Renal cortical epithelial cell (primary cell): ENCODE measurements at regions not wholly inside any gene's neighbourhood (a gene's known extent, or its start where the extent isn't known, plus 50 kb on each side); places are given as distances from the start of the nearest gene placed in this dataset.

Source experiments
- DNase-seq: peaks from one replicate; pipeline ENCODE4 v3.0.0-alpha.2; 2011; ENCODE audit warnings: low read depth

DNA sequence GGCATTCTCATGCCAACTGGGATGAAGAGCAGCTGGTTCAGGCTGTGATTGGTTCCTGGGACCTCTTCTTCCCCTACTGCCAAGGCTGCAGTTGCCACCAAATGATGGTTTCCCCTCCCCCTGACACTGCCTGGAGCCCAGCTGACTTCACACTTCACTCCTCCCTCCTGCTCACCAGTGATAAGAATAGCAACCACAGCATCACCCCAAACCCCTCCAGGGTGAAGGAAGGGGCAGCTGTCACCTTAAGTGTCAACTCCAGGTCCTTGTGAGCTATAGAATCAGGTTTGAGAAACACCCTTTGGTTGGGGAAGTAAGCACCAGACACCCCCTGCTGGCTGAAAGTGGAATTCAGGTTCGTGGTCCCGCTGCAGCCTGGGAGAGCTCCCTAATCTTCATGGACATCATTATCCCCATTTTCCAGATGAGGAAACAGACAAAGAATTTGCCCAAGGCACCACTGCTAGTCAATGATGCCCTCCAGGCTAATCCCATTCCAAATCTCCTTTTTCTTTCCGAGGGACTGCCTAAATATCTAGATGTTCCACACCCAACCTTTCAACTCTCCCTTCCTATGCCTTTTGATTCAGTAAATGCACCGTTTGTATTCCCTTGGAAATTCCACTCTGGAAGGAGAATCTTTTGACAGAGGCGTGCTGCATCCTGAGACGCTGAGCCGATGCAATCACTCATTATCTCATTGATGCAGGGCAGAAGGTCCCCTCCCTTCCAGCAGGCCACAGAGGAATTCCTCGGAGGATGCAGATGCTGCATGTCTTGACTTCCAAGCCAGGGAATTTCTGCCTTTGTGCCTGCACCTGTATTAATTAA lies 50.6 kb upstream of the UQCRFS1 start:
- peak; percentile 16 for DNase-seq

DNA sequence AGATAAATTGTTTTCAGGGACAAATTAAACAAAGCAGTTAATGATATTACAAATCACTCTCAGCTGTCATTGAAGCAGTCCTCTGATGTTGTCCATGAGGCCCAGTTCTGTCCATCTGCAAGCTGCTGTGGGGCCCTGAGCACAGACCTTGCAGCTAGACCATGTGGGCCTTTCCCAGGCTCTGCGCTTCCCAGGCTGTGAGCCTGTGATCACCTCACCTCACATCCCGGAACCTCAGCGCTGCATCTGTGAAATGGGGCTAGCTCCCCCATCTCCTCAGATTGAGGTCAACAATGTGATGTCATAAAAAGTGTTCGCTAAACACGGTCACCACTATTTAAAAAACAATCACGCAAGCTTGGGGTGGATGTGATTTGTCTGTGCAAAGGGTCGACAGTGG lies 51.9 kb upstream of the UQCRFS1 start:
- DNase-seq, result no peak

DNA sequence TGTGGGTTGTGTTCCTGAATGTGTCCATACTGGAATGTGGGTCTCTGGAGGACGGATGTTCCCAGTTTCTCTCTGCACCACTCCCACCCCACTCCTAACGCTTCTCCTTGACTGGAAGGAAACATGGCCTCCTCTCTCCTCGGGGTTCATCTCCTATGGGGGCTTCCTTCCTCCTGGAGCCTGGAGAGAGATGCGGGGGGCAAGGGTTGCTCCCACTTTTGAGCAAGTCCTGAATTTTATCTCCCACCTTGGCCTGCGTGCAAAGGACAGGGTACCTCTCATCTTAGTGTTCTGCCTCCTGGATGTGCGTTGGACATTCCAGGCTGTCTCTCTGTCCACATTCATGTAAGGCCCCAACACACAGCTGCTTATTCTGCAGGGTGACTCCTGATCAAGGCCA lies 52.5 kb upstream of the UQCRFS1 start:
- no peak for DNase-seq

DNA sequence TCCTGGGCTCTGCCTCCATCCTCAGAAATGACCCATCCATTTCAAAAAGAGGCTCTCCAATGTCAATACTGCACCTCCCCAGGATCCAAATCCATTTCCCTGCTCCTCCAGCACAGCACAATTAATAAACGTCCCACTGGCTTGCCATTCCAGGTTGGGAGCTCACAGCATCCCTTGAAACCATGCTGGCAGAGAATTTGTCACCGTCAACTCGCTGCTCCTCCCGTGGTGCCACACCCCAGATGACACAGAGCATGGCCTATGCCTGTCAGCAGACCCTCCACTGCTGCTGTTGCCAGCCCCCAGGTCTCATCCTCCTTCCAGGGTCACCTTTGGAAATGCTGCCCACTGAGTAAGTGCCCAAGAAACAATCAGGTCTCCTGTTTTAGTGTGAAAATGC lies 53.0 kb upstream of the UQCRFS1 start:
- DNase-seq, result no peak

DNA sequence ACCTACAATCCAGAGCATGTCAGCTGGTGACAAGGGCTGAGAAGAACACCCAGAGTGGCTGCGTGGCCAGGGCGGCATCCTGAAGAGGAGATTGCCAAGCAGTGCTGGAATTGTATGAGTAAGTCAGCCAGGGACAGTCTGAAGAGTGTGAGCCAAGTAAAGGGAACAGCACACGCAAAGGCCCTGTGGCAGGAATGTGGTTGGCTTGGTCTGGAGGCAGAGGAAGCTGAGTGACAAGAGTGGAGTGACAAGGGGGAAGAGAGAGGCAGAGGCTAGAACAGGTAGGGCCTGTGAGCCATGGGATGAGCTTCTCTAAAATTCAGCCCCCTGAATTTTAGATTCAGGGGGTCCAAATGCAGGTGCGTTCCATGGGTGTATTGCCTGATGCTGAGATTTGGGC lies 53.7 kb upstream of the UQCRFS1 start:
- no peak for DNase-seq

DNA sequence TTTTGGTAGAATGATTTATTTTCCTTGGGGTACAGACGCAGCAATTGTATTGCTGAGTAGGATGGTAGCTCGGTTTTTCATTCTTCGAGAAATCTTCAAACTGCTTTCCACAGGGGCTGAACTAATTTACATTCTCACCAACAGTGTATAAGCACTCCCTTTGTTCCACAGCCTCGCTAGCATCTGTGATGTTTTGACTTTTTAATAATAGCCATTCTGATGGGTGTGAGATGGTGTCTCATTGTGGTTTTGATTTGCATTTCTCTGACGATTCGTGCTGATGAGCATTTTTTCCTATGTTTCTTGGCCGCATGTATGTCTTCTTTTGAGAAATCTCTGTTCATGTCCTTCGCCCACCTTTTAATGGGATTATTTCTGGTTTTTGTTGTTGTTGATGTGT lies 54.8 kb upstream of the UQCRFS1 start:
- no peak for DNase-seq

DNA sequence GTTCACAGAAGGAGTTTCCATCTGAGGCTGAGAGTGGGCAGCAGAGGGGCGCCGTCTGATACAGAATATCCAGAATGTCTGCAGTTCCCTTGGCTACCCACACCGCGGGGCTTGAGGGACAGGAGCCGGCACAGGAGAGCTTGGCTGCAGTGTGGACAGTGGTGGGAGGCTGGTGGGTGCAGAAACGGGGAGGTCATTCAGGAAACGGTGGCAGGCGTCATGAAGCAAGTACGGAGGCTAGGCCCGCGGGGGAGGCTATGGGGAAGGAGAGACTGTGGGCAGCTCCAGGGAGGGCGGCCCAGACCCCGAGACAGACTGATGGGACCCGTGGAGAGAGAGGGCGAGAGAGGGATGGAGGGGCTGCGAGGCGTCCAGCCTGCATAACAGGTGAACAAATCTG lies 55.2 kb upstream of the UQCRFS1 start:
- DNase-seq, result no peak

DNA sequence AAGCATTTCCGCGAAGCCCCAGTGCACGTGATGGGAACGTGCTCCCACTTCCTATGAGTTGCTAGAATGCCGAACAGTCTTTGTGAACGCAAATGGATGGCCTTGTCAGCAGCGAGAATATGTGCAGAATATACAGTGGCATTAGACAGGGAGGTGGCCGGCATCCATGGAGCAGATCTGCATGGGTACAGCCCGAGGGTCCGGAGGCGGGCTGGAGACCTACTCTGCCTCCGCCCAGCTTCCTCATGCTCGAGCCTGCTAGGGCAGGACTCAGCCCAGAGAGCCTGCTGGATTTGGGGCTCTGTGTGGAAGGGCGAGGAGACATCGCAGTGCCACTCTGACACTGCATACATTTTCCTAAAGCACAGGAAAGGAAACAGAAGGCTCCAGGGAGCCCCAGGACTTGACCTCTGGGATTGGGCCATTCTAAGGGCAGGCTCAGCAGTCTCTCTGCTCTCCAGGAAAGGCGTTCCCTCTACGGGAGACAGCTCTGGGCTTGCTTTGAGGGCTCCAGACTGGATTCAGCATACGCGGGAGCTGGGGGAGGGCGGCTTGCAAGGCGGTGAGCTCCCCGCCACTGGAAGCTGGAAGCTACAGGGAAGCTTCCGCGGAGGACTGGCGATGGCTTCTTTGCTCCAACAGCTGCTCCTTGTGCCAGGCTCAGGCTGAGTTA lies 55.9 kb upstream of the UQCRFS1 start:
- no peak for DNase-seq

DNA sequence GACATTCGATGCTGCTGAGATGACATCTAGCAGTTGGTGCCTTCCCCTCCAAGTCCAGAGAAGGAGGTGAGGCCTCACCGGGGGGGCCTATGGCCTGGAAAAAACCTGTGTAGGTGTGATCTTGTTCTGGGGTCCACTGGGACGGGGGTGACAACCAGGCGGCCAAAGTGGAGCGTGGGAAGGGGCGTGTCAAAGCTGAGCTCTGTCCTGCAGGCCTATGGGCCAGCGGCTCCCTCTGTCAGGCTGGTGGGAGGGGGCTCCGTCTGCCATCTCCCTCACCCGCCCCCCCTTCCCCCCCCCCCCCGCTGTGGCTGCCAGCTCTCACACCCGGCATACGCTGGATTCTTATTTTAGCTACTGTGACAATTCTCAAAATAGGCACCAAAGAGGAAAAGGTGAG lies 56.7 kb upstream of the UQCRFS1 start:
- DNase-seq, result no peak

DNA sequence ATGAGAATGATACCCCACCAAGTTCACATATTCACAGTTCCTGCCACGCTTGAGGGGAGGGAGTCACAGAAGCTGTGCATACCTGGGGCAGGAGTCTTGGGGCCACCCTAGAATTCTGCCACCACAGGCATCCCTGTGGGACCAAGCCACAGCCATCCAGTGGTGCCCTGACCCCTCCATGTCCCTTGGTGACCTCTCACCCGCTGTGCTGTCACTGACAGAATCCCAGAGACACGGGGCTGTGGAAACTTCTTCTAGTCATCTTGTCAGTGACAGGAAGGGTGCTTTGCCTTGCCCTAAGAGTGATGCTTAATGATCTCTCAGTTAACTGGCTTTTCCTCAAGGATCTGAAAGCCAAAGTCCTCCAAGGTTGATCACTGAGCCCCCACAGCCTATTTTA lies 58.4 kb upstream of the UQCRFS1 start:
- no peak for DNase-seq

DNA sequence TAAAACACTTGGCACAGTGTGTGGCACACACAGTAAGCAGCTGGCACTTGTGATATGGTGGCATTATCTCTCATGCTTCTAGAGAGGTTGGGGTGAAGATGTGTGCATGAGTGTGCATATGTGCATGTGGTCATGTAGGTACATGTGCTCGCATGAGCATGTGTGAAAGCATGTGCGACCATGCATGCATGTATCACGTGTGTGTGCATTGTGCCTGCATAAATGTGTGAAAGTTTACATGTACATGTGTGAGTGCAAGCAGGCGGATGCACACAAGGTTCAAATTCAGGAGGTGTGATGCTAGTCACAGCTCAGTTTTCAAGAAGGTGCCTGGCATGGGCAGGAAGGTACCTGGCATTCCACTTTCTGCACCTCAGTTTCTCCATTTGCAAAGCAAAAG lies 59.0 kb upstream of the UQCRFS1 start:
- no peak for DNase-seq

DNA sequence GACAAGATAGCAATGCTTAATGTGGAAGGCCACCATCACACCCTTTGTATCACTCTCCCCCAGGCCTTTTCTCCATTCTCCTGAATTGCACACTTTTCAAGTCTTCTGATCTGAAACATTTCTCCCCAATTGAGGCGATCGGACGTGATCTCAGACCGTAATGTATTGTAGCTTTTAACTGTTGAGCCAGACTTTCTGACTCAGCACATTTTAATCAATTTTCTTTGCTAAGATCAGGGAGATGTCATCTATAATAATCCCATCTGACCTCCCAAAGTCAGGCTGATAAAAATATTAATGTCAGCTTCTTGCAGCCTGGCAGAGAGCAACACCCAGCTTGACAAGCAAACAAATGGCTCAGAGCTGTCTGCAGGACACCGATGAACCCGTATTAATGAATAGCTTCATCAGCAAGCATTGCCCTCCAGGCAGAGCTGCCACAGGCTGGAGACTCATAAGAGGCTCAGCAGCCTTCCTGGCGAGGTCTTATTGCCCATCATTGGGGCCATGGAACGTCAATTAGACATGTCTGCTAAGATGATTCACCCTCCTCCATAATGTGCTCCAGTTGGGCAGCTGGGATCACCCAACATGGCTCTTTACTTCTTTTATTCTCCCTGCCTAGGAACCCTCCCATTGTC lies 60.2 kb upstream of the UQCRFS1 start:
- DNase-seq, result no peak

DNA sequence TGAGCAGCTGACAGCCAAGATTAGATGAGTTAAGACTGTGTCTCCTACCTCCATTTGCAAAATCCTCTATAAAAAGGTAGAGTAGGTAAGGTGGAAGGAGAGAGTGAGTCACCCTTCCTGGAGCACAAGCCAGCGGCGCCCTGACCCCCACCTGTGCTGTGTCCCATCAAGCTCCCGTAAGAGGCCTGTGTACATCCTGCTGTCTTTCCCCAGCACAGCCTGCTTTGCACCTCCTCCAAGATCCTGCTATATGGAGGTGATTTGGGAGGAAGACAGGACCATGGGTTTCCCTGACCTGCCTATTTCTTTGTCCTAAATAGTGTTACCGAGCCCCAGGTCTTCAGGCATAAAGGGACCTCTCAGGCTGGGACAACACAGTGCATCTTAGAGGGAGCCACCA lies 62.3 kb upstream of the UQCRFS1 start:
- no peak for DNase-seq

DNA sequence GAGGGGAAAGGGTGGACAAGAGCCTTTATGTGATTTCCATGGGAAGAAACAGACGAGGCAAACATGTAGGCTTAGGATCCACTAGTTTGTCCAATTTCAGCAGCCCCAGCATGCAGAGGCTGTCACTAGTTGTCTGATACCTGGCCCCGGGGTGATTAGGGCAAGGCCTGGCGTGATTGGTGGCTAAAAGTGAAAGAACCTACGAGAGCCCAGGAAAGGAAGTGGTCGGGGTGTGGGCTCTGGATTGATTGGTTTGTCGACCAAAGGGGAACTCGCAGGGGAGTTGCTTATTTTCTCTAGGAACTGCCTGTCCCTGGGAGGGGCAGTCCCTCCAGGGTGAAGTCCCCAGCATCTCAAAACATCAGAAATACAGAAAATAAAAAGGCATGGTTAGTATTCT lies 64.2 kb upstream of the UQCRFS1 start:
- no peak for DNase-seq

DNA sequence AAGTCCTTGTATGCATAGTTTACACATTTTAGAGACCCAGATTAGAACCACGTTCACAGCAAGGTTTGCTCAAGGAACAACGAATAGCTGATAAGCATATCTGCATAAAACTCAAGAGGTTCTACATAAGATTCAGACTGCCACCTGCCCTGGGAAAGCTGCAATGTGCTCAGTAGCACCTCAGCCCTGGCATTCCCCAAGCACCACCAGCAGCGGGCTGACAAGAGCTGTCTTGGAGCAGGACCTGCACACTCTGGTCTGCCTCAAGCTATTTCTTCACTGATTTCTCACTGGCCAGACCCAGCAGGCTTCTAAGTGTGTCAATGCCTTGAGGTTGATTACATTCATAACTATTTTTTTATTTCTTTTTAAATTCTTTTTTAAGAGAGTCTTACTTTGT lies 65.8 kb upstream of the UQCRFS1 start:
- DNase-seq, result no peak

DNA sequence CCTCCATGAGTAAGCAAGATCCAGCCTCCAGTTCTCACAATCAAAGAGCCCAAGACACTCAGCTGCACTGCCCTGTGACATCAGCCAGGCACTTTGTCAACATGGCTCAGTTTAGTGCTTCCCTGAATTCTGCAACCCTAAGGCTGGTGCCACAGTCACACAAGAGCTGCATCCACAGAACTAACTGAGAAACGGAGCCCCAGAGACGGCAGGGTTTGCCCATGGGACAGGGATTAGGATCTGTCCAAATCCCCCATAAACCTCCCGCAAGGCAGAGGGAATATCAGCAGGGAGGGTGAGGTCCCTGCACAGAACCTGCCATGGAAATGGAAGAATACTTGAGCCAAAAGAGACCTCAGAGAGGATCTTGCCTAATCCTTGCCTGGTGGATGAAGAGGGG lies 70.4 kb upstream of the UQCRFS1 start:
- DNase-seq, result no peak

DNA sequence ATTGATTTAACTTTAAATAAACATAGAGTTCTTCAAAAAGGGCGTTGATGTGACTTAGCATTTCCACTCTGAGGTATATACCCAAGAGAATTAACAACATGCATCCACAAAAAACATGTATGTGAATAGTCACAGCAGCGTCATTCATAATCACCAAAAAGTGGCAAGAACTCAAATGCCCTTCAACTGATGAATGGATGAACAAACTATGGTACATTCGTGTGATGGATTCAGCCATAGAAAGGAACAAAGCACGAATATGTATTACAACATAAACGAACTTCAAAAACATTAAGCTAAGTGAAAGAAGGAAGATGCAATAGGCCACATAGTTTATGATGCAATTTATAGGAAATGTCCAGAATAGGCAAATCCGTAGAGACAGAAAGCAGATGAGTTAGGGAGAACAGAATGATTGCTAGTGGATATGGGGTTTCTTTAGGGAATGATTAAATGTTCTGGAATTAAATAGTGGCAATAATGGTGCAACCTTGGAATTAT lies 72.3 kb upstream of the UQCRFS1 start:
- DNase-seq, result no peak

DNA sequence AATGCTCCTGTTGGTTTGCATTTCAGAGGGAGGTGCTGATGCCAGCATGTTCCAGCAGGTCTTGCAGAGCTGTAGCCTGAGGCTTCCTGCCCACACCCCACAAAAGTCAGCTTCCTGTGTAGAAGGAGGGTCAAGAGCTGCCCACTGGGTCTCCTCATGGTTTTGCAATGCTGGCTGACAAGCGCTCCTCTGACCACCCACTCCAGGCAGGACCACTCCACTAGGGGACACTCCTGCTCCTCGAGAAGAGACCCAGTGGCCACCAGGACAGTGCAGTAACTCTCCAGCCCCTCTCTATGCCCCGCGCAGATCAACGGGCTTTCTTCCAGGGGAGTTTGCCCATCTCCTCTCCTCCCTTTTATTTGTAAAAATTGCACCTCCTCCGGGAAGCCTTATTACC lies 72.9 kb upstream of the UQCRFS1 start:
- DNase-seq, result no peak

DNA sequence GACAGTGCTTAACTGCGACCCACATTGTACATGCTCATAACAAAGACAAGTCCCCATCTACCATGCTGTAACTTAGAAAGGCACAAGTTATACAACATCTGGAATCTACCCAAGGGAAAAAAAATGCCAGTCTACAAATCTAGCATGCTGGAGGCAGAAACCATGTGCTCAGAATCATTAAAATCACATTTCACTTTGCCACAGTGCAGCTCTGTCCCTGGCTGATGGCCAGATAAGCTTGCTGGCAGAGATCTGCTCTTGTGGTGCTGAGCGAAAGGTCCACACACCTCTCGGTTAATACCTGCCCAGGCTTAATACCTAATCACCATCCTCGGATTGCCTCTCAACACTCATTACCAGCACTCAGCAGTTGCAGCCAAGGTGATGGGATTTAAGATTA lies 74.1 kb upstream of the UQCRFS1 start:
- DNase-seq, result no peak

DNA sequence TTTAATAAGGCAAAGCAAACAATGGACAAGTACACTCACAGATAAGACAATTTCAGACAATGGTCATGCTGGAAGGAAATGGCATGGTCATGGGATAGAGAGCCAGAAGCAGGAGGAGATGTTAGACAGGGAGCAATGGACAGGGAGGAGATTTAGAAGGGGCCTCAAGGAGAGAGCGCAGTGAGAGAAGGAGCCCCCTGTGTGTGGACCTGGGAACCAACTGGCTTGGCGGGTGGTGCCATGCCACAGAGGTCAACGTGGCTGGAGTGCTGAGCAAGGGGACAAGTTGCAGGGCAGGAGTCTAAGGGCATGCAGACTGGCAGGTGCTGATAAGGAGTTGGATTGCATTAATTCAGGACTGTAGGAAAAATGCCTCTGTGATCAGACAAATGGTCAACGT lies 75.3 kb upstream of the UQCRFS1 start:
- DNase-seq, result no peak

DNA sequence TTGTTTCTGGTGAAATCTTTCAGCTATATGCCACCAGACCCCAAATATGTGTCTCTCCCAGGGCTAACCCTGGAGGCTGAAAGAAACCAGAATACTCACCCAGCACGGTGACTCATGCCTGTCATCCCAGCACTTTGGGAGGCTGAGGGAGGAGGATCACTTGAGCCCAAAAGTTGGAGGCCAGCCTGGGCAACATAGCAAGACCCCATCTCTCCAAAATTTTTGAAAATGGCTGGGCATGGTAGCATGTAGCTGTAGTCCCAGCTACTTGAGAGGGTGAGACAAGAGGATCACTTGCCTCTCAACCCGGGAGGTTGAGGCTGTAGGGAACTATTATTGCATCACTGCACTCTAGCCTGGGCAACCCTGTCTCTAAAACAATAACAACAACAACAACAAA lies 76.1 kb upstream of the UQCRFS1 start:
- DNase-seq, result no peak

DNA sequence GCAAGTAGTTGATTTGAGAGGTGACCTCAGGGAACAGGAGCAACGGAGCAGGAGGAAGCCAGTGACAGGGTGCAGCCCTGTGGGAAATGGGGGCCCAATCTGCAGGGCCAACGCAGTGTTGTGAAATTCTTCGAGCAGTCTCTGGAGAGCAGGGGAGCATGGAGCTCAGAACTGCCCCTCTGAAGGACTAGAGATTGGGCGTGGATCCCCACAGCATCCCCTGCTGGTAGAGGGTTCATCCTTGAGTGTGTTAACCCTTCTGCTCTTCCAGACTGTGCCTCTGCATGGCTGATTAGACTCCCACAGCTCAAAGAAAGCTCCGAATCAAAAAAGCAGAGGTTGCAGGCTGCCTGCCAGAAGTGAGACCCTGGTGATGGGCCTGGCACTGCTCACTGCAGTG lies 77.9 kb upstream of the UQCRFS1 start:
- DNase-seq, result no peak

DNA sequence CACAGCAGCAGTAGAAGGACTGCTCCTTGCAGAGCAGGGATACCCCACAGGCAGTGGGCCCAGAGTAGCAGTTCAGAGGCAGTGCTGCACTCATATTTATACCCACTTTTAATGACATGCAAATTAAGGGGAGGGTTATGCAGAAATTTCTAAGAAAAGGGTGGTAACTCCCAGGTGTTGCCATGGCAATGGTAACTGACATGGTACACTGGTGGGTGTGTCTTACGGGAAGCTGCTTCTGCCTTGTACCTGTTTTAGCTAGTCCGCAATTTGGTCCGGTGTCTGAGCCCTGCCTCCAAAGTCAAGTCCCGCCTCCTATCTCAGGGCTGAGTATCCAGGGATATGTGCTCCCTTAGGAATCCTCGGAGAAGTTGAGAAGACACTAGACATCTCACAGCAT lies 79.2 kb upstream of the UQCRFS1 start:
- no peak for DNase-seq
